ENCODE measurements at regions not wholly inside any gene's neighbourhood (a gene's known extent, or its start where the extent isn't known, plus 50 kb on each side); places are given as distances from the start of the nearest gene placed in this dataset.

GRCh38 chr1:80909172-80909784 lies 891.5 kb upstream of the ADGRL2 start:
- no peak for TF ChIP-seq CTCF (IDR thresholded peaks at IDR 0.05; ENCODE audit: unreplicated experiment)
- H3K27me3 Mint-ChIP-seq: no peaks in the 10 kb centered on the region
- H3K36me3 Mint-ChIP-seq (ENCODE audit: insufficient read depth): no peaks in the 10 kb centered on the region
- peaks cover 3% of the 10 kb centered on the region for H3K9me3 Mint-ChIP-seq (ENCODE audit: low read depth)
- no peak overlapping the region for H3K4me3 Mint-ChIP-seq (ENCODE audit: low read depth)
- H3K4me1 Mint-ChIP-seq (ENCODE audit: low read depth): peaks cover 3% of the 10 kb centered on the region
- DNase-seq (ENCODE audit: low spot score, unreplicated experiment): no peak
- H3K27ac Mint-ChIP-seq: no peak overlapping the region

- peaks cover 6% of the 10 kb centered on the region for H3K4me1 Mint-ChIP-seq (ENCODE audit: low read depth)
- peaks cover 4% of the 10 kb centered on the region for H3K9me3 Mint-ChIP-seq (ENCODE audit: low read depth)
- peaks cover 3% of the 10 kb centered on the region for H3K27me3 Mint-ChIP-seq
- no peak overlapping the region for H3K4me3 Mint-ChIP-seq (ENCODE audit: low read depth)
- no peaks in the 10 kb centered on the region for H3K36me3 Mint-ChIP-seq (ENCODE audit: insufficient read depth)
- DNase-seq (ENCODE audit: low spot score, unreplicated experiment): no peak
- H3K27ac Mint-ChIP-seq: no peak overlapping the region
- no peak for TF ChIP-seq CTCF (IDR thresholded peaks at IDR 0.05; ENCODE audit: unreplicated experiment)
These were observed 903.9 kb upstream of the ADGRL2 start for GRCh38 chr1:80896781-80897356.

- Mint-ChIP-seq H3K4me3 (ENCODE audit: low read depth) (no peak overlapping the region), H3K36me3 (ENCODE audit: insufficient read depth) (no peaks in the 10 kb centered on the region), H3K27ac (no peak overlapping the region), H3K27me3 (peaks cover 7% of the 10 kb centered on the region), H3K9me3 (ENCODE audit: low read depth) (no peaks in the 10 kb centered on the region), H3K4me1 (ENCODE audit: low read depth) (peaks cover 6% of the 10 kb centered on the region)
- TF ChIP-seq CTCF (IDR thresholded peaks at IDR 0.05; ENCODE audit: unreplicated experiment): no peak
- no peak for DNase-seq (ENCODE audit: low spot score, unreplicated experiment)
These were observed 905.8 kb upstream of the ADGRL2 start for GRCh38 chr1:80894921-80895320.

GRCh38 chr1:80893115-80893514 lies 907.6 kb upstream of the ADGRL2 start:
- Mint-ChIP-seq H3K4me3 (ENCODE audit: low read depth) (no peak overlapping the region), H3K36me3 (ENCODE audit: insufficient read depth) (no peaks in the 10 kb centered on the region), H3K4me1 (ENCODE audit: low read depth) (peaks cover 6% of the 10 kb centered on the region), H3K9me3 (ENCODE audit: low read depth) (no peaks in the 10 kb centered on the region), H3K27me3 (peaks cover 12% of the 10 kb centered on the region), H3K27ac (peak overlapping the region; percentile 81)
- no peak for DNase-seq (ENCODE audit: low spot score, unreplicated experiment)
- no peak for TF ChIP-seq CTCF (IDR thresholded peaks at IDR 0.05; ENCODE audit: unreplicated experiment)

GRCh38 chr1:80892539-80892938 lies 908.2 kb upstream of the ADGRL2 start:
- TF ChIP-seq CTCF (IDR thresholded peaks at IDR 0.05; ENCODE audit: unreplicated experiment): no peak
- Mint-ChIP-seq H3K9me3 (ENCODE audit: low read depth) (no peaks in the 10 kb centered on the region), H3K4me1 (ENCODE audit: low read depth) (peaks cover 6% of the 10 kb centered on the region), H3K27me3 (peaks cover 12% of the 10 kb centered on the region), H3K36me3 (ENCODE audit: insufficient read depth) (no peaks in the 10 kb centered on the region), H3K27ac (no peak overlapping the region), H3K4me3 (ENCODE audit: low read depth) (no peak overlapping the region)
- no peak for DNase-seq (ENCODE audit: low spot score, unreplicated experiment)
